Gastrocnemius medialis (tissue), 4 donors: ENCODE measurements at regions not wholly inside any gene's neighbourhood (a gene's known extent, or its start where the extent isn't known, plus 50 kb on each side); places are given as distances from the start of the nearest gene placed in this dataset.

Experiments used
- ATAC-seq, 2 donors: fragments of 150-250 bp; one replicate each; pipeline ENCODE4 v1.9.1; 2016
- DNase-seq, 2 donors: peaks; one replicate each; pipeline ENCODE4 v3.0.0-alpha.2; 2019
- H3K27ac ChIP-seq, 4 donors: fragments of 200-600 bp; sonication (generic); 1 replicate in 1 of 4; 2 replicates in 3 of 4; pipeline ENCODE4 v1.5.1; 2016 to 2018; ENCODE audit warnings: mild to moderate bottlenecking in 2 of 4, moderate library complexity in 1 of 4
- H3K27me3 ChIP-seq, 3 donors: fragments of 200-600 bp; sonication (generic) in 2 of 3; 1 replicate in 1 of 3; 2 replicates in 2 of 3; pipeline versions ENCODE4 v1.5.1 to v1.6.0; 2016 to 2019; ENCODE audit warnings: mild to moderate bottlenecking in 1 of 3, moderate library complexity in 1 of 3
- H3K36me3 ChIP-seq, 2 donors: fragments of 200-600 bp; sonication (generic) in 1 of 2; one replicate each; pipeline ENCODE4 v1.5.1; 2017 to 2018
- H3K4me1 ChIP-seq, 2 donors: fragments of 200-600 bp; sonication (generic) in 1 of 2; one replicate each; pipeline ENCODE4 v1.5.1; 2016 to 2017; ENCODE audit warnings: mild to moderate bottlenecking in 2 of 2
- H3K4me3 ChIP-seq, 4 donors: fragments of 200-600 bp; sonication (generic) in 3 of 4; 1 replicate in 1 of 4; 2 replicates in 3 of 4; pipeline ENCODE4 v1.5.1; 2016 to 2019; ENCODE audit warnings: mild to moderate bottlenecking in 2 of 4
- H3K9me3 ChIP-seq, 3 donors: fragments of 200-600 bp; sonication (generic) in 2 of 3; 1 replicate in 1 of 3; 2 replicates in 2 of 3; pipeline ENCODE4 v1.5.1; 2016 to 2019
- CTCF ChIP-seq, 5 experiments: fragments of 450-650 bp in 3 of 5; fragments of 200-600 bp in 2 of 5; sonication (generic) in 2 of 5; IDR thresholded peaks in 4 of 5; conservative IDR thresholded peaks in 1 of 5; 1 replicate in 4 of 5; 2 replicates in 1 of 5; pipeline ENCODE4 v1.5.1; 2016 to 2019; ENCODE audit warnings: antibody characterized with exemption in 5 of 5, mild to moderate bottlenecking in 3 of 5, moderate library complexity in 3 of 5
- POLR2A ChIP-seq, 2 donors: fragments of 450-650 bp; IDR thresholded peaks; one replicate each; pipeline ENCODE4 v1.6.1; 2017; ENCODE audit warnings: antibody characterized with exemption in 2 of 2, mild to moderate bottlenecking in 2 of 2, moderate library complexity in 2 of 2
- in situ Hi-C, 4 donors: fragments of 200-750 bp; cut with MboI; loops; one replicate each; pipeline versions ENCODE4 v1.15.0 to v1.8.0; 2017; ENCODE audit warnings: low sequenced_read_pairs in 4 of 4
- intact Hi-C: fragments of 100-400 bp; cut with DNase I; formaldehyde crosslinking; loops from one replicate; pipeline ENCODE4 v1.15.1; 2023; ENCODE audit warnings: low total_unique reads

DNA sequence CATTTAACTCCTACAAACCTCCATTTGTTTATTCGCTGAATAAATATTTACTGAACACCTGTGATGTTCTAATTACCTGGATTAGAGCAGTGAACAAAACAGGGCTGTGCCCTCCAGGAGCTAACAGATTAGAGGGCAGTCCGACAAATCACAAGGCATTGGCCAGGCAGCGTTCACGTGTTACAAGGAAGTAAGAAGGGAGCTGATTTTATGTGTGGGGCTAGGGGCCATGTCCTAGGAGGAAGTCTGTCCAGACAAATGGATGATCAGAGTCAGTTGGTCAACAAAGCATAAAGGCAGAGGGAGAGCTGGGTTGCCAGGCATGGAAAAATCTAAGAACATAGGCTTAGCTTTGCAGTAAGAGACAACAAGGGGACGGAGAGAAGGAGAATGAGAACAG lies 57.3 kb upstream of the BACE2 start:
- DNase-seq (no peak), ATAC-seq (no peak)
- TF ChIP-seq POLR2A (IDR thresholded peaks at IDR 0.05) (no peak), CTCF (IDR thresholded peaks at IDR 0.05 in 4 of 5, conservative IDR thresholded peaks at IDR 0.05 in 1 of 5) (no peak)
- Histone ChIP-seq H3K27ac (no peak overlapping the region), H3K27me3 (peaks cover 0 to 9% (median 4%) of the 10 kb centered on the region in 3 donors), H3K4me1 (no peaks in the 10 kb centered on the region), H3K4me3 (no peak overlapping the region), H3K9me3 (no peaks in the 10 kb centered on the region), H3K36me3 (no peaks in the 10 kb centered on the region)
- intact Hi-C loops, result no loop called here
- in situ Hi-C loops, result loop anchor here in 2 of 4 donors (25.0 kb wide), 1 partner anchor 352 kb away; no protein-coding TSS in a partner anchor

DNA sequence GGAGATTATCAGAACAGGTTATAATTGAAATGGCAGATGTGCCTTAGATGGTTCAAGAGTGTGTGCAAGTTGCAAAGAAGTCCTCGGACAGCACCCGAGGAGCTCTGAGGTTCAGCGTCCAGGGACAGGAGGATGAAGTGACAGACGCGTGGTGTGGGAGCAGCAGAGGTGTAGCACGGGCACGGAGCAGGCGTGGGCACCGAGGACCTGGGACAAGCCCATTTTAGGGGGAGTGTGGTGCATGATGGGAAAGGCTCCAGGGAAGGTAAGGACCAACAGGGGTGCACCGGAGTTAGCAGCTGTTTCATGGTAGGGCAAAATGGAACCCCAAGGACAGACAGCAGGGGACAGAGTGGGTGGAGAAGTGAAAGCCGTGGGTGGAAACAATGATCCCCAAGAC lies 56.3 kb upstream of the BACE2 start:
- ATAC-seq, result no peak
- Histone ChIP-seq H3K4me3 (no peak overlapping the region), H3K9me3 (no peaks in the 10 kb centered on the region), H3K27me3 (peaks cover 0 to 5% (median 0%) of the 10 kb centered on the region in 3 donors), H3K36me3 (no peaks in the 10 kb centered on the region), H3K4me1 (no peaks in the 10 kb centered on the region), H3K27ac (no peak overlapping the region)
- intact Hi-C loops (no loop called here), in situ Hi-C loops (loop anchor here in 2 of 4 donors (25.0 kb wide), 1 partner anchor 351 kb away; no protein-coding TSS in a partner anchor)
- DNase-seq, result no peak
- no peak for TF ChIP-seq CTCF (IDR thresholded peaks at IDR 0.05 in 4 of 5, conservative IDR thresholded peaks at IDR 0.05 in 1 of 5)
- TF ChIP-seq POLR2A (IDR thresholded peaks at IDR 0.05), result no peak

GRCh38 chr21:41112740-41113692 lies 54.9 kb upstream of the BACE2 start:
- H3K4me1 ChIP-seq, result no peaks in the 10 kb centered on the region
- DNase-seq (no peak), ATAC-seq (no peak)
- H3K9me3 ChIP-seq, result no peaks in the 10 kb centered on the region
- no peak overlapping the region for H3K27ac ChIP-seq
- no peak overlapping the region for H3K4me3 ChIP-seq
- peaks cover 0 to 5% (median 0%) of the 10 kb centered on the region in 3 donors for H3K27me3 ChIP-seq
- no peak for TF ChIP-seq CTCF (IDR thresholded peaks at IDR 0.05 in 4 of 5, conservative IDR thresholded peaks at IDR 0.05 in 1 of 5)
- no peak for TF ChIP-seq POLR2A (IDR thresholded peaks at IDR 0.05)
- intact Hi-C loops (no loop called here), in situ Hi-C loops (loop anchor here in 2 of 4 donors (25.0 kb wide), 1 partner anchor 349 kb away; no protein-coding TSS in a partner anchor)
- no peaks in the 10 kb centered on the region for H3K36me3 ChIP-seq

DNA sequence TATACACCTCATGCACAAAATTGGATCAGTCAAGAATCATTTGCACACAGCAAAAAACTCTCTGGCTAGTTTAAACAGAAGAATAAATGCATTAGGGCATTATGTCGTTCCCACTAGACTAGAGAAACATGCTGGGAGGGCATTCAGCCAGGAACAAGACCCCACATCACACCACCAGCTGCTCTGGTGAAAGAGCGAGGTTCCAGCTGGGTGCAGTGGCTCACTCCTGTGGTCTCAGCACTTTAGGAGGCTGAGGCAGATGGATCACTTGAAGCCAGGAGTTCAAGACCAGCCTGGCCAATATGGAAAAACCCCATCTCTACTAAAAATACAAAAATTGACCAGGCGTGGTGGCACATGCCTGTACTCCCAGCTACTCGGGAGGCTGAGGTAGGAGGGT lies 52.1 kb upstream of the BACE2 start:
- ATAC-seq, result no peak

More for the DNA sequence above, 52.1 kb upstream of the BACE2 start:
- intact Hi-C loops (no loop called here), in situ Hi-C loops (loop anchor here in 2 of 4 donors (25.0 kb wide), 1 partner anchor 346 kb away; no protein-coding TSS in a partner anchor)
- Histone ChIP-seq H3K4me1 (no peaks in the 10 kb centered on the region), H3K36me3 (no peaks in the 10 kb centered on the region), H3K9me3 (no peaks in the 10 kb centered on the region), H3K27ac (no peak overlapping the region), H3K4me3 (no peak overlapping the region), H3K27me3 (peaks cover 0 to 3% (median 0%) of the 10 kb centered on the region in 3 donors)
- TF ChIP-seq POLR2A (IDR thresholded peaks at IDR 0.05), result no peak
- no peak for TF ChIP-seq CTCF (IDR thresholded peaks at IDR 0.05 in 4 of 5, conservative IDR thresholded peaks at IDR 0.05 in 1 of 5)
- no peak for DNase-seq
